Central memory CD8-positive, alpha-beta T cell (primary cell): ENCODE measurements at regions not wholly inside any gene's neighbourhood (a gene's known extent, or its start where the extent isn't known, plus 50 kb on each side); places are given as distances from the start of the nearest gene placed in this dataset.

Experiments
- ATAC-seq: fragments of 150-1000 bp; cut with Tn5 transposase; replicated peaks from 2 replicates; pipeline ENCODE4 v1.10.0; 2022; ENCODE audit warnings: mild to moderate bottlenecking, moderate FRiP score, moderate number of reproducible peaks; ENCODE audit not compliant: poor library complexity, severe bottlenecking; ENCODE audit errors: extremely low read depth
- DNase-seq, 2 donors: peaks; one replicate each; pipeline ENCODE4 v3.0.0; 2021; ENCODE audit warnings: low spot score in 2 of 2
- H3K27ac Mint-ChIP-seq: one replicate; pipeline ENCODE4 v1.8.0; 2022; ENCODE audit warnings: low read depth, mild to moderate bottlenecking, moderate library complexity, mixed read lengths
- H3K27me3 Mint-ChIP-seq: one replicate; pipeline ENCODE4 v1.8.0; 2022; ENCODE audit warnings: mixed read lengths
- H3K36me3 Mint-ChIP-seq: one replicate; pipeline ENCODE4 v1.8.0; 2022; ENCODE audit warnings: mild to moderate bottlenecking, moderate library complexity, mixed read lengths; ENCODE audit not compliant: insufficient read depth
- H3K4me1 Mint-ChIP-seq: one replicate; pipeline ENCODE4 v1.8.0; 2022; ENCODE audit warnings: mixed read lengths
- H3K4me3 Mint-ChIP-seq: one replicate; pipeline ENCODE4 v1.8.0; 2022; ENCODE audit warnings: mild to moderate bottlenecking, moderate library complexity, mixed read lengths
- H3K9me3 Mint-ChIP-seq: one replicate; pipeline ENCODE4 v1.8.0; 2022; ENCODE audit warnings: mixed read lengths

DNA sequence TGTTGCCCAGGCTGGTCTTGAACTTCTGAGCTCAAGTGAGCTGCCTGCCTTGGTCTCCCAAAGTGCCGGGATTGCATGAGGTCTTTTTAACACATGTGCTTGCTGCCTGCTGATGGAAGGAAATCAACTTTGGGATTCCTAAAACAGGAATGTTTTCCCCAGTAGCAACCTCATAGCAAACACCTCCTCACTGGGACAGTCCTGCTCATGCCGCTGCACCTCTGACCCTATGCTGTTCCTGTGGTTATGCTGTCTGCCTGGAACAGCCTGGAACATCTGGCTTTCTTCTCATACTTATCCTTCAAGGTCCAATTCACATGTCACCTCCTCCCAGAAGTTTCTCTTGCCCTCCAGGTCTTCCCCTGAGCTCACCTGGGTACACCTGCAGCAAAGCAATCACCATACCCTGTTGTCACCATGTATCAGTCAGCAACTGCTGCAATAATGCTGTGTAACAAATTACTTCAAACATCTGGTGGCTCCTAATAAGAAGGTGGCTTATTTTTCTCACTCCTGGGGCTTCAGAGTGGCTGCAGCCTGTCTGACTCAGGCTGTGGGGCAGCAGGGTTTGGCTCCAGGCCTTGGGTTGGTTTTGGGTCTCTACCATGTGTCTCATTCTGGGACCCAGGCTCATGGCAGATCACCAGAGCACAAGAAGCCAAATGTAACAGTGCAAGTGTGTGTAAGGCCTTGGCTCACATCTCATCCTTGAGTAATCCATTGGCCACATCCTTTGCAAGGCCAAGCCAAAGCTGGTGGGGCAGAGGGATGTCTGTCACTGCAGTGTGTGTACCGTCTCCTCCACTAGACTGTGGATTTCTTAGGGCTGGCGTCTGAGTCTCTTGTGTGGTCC lies 59.4 kb upstream of the SORCS2 start:
- Mint-ChIP-seq H3K9me3 (no peaks in the 10 kb centered on the region), H3K27me3 (peaks cover under 1% of the 10 kb centered on the region), H3K27ac (no peak overlapping the region), H3K4me3 (no peak overlapping the region), H3K36me3 (peaks cover 1% of the 10 kb centered on the region), H3K4me1 (no peaks in the 10 kb centered on the region)
- DNase-seq (no peak), ATAC-seq (no peak)

- Mint-ChIP-seq H3K27me3 (no peaks in the 10 kb centered on the region), H3K4me1 (no peaks in the 10 kb centered on the region), H3K27ac (no peak overlapping the region), H3K4me3 (no peak overlapping the region), H3K9me3 (no peaks in the 10 kb centered on the region), H3K36me3 (peaks cover 1% of the 10 kb centered on the region)
- ATAC-seq (no peak), DNase-seq (no peak)
Measured at GRCh38 chr4:7132249-7132648, 60.1 kb upstream of the SORCS2 start.

DNA sequence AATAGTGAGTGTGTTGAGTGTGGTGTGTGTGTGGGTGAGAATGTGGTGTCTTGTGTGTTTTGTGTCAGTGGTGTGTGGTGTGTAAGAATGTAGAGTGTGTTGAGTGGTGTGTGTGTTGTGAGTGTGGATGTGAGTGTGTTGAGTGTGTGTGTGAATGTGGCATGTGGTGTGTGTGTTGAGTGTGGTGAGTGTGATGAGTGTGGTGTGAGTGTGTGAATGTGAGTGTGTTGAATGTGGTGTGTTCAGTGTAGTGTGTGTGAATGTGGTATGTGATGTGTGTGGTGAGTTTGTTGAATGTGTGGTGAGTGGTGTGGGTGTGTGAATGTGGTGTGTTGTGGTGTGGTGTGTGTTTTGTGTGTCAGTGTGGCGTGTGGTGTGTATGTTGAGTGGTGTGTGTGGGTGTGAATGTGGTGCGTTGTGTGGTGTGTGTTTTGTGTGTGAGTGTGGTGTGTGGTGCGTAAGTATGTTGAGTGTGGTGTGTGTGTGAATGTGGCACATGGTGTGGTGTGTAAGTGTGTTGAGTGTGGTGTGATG lies 60.8 kb upstream of the SORCS2 start:
- Mint-ChIP-seq H3K27me3 (no peaks in the 10 kb centered on the region), H3K36me3 (peaks cover 1% of the 10 kb centered on the region), H3K4me3 (no peak overlapping the region), H3K4me1 (no peaks in the 10 kb centered on the region), H3K27ac (no peak overlapping the region), H3K9me3 (no peaks in the 10 kb centered on the region)
- DNase-seq (no peak), ATAC-seq (no peak)

GRCh38 chr4:7130621-7131211 lies 61.6 kb upstream of the SORCS2 start:
- ATAC-seq (no peak), DNase-seq (no peak)
- Mint-ChIP-seq H3K9me3 (no peaks in the 10 kb centered on the region), H3K4me3 (no peak overlapping the region), H3K27me3 (no peaks in the 10 kb centered on the region), H3K4me1 (no peaks in the 10 kb centered on the region), H3K36me3 (peaks cover 1% of the 10 kb centered on the region), H3K27ac (no peak overlapping the region)

GRCh38 chr4:7129871-7130620 lies 62.2 kb upstream of the GRPEL1 start:
- H3K9me3 Mint-ChIP-seq, result no peaks in the 10 kb centered on the region
- H3K27me3 Mint-ChIP-seq, result peaks cover 6% of the 10 kb centered on the region
- no peaks in the 10 kb centered on the region for H3K4me1 Mint-ChIP-seq

DNA sequence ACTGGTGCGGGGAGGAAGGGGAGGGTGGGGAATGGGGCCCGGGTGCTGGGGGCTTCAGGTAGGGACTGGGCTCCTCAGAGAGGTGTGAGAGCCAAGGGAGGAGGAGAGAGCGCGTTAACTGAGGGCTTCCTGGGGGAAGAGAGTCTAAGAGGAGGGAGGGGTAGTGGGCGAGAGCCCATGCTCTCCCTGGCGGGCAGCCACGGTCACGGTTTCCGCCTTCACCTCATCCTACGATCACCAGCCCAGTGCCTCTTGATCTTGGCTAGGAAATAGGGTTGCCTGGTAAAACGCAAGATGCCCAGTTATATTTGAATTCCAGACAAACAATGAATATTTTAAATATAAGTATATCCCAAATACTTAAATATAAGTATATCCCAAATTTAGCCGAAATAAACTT lies 60.8 kb upstream of the GRPEL1 start:
- peaks cover 1% of the 10 kb centered on the region for H3K36me3 Mint-ChIP-seq
- H3K4me3 Mint-ChIP-seq, result no peak overlapping the region
- no peak for ATAC-seq
- H3K4me1 Mint-ChIP-seq, result no peaks in the 10 kb centered on the region
- no peaks in the 10 kb centered on the region for H3K9me3 Mint-ChIP-seq
- H3K27me3 Mint-ChIP-seq, result peaks cover 14% of the 10 kb centered on the region
- H3K27ac Mint-ChIP-seq, result no peak overlapping the region
- no peak for DNase-seq

More at GRCh38 chr4:7129871-7130620, 62.2 kb upstream of the GRPEL1 start:
- H3K4me3 Mint-ChIP-seq, result no peak overlapping the region
- ATAC-seq (no peak), DNase-seq (no peak)
- H3K27ac Mint-ChIP-seq, result no peak overlapping the region
- H3K36me3 Mint-ChIP-seq, result peaks cover 1% of the 10 kb centered on the region

DNA sequence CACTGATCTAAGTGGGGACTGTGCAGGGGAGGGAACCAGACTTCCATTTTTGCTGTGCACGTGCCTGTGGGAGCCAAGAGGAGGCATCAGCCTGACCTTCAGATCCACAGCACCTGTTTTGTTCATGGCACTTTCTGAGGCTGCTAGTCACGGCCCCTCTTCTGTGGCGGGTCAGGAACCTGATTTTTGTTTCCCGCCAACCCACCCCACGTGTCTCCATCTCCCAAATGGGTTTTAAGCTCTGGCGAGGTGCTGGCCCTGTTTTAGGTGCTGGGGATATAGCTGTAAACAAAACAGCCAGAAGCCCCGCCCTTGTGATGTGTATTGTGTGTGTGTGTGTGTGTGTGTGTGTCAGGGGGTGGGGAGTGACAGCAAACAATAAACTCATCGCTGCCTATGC lies 60.4 kb upstream of the GRPEL1 start:
- Mint-ChIP-seq H3K27me3 (peaks cover 18% of the 10 kb centered on the region), H3K9me3 (no peaks in the 10 kb centered on the region), H3K4me3 (no peak overlapping the region), H3K36me3 (peaks cover 1% of the 10 kb centered on the region), H3K4me1 (no peaks in the 10 kb centered on the region), H3K27ac (no peak overlapping the region)
- ATAC-seq (no peak), DNase-seq (no peak)

GRCh38 chr4:7127576-7127975 lies 59.7 kb upstream of the GRPEL1 start:
- Mint-ChIP-seq H3K4me1 (no peaks in the 10 kb centered on the region), H3K9me3 (no peaks in the 10 kb centered on the region), H3K36me3 (peaks cover 1% of the 10 kb centered on the region), H3K27me3 (peaks cover 22% of the 10 kb centered on the region), H3K4me3 (no peak overlapping the region), H3K27ac (no peak overlapping the region)
- ATAC-seq (no peak), DNase-seq (no peak)

DNA sequence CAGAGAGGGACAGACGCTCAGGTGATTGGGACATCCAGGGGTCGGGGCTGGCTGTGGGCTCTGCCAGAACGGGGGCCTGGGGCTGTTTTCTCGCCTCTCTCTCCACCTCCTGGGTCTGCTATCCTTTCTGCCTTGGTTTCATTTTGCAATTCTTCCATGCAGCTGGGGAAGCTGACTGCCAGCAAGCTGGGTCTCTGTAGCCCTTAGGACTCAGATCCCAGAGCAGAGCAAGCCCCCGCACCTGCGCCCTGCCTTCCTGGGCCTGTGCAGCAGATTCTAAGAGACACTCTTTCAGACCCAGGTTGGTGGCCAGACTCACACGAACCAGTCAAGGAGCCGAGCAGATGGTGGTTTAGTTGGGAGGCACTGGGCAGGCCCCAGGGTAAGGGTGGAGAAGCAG lies 59.1 kb upstream of the GRPEL1 start:
- ATAC-seq (no peak), DNase-seq (no peak)
- Mint-ChIP-seq H3K36me3 (peaks cover 1% of the 10 kb centered on the region), H3K4me1 (no peaks in the 10 kb centered on the region), H3K4me3 (no peak overlapping the region), H3K27ac (no peak overlapping the region), H3K27me3 (peaks cover 28% of the 10 kb centered on the region), H3K9me3 (no peaks in the 10 kb centered on the region)

- peaks cover 1% of the 10 kb centered on the region for H3K36me3 Mint-ChIP-seq
- ATAC-seq (no peak), DNase-seq (no peak)
- H3K4me3 Mint-ChIP-seq, result no peak overlapping the region
- H3K27ac Mint-ChIP-seq, result no peak overlapping the region
- no peaks in the 10 kb centered on the region for H3K4me1 Mint-ChIP-seq
- H3K27me3 Mint-ChIP-seq, result peaks cover 50% of the 10 kb centered on the region
- H3K9me3 Mint-ChIP-seq, result no peaks in the 10 kb centered on the region
Measured at GRCh38 chr4:7124689-7125442, 57.0 kb upstream of the GRPEL1 start.

GRCh38 chr4:7121866-7122653 lies 54.2 kb upstream of the GRPEL1 start:
- no peak for DNase-seq
- peaks cover 12% of the 10 kb centered on the region for H3K9me3 Mint-ChIP-seq
- H3K27me3 Mint-ChIP-seq, result peaks cover 76% of the 10 kb centered on the region
- no peak overlapping the region for H3K4me3 Mint-ChIP-seq
- no peak for ATAC-seq
- H3K4me1 Mint-ChIP-seq, result no peaks in the 10 kb centered on the region
- no peak overlapping the region for H3K27ac Mint-ChIP-seq
- peaks cover 1% of the 10 kb centered on the region for H3K36me3 Mint-ChIP-seq
